NCI-H510A (cell line): ENCODE measurements at regions not wholly inside any gene's neighbourhood (a gene's known extent, or its start where the extent isn't known, plus 50 kb on each side); places are given as distances from the start of the nearest gene placed in this dataset.
"Not testable (repeated sequence)": the region's sequence is repeated elsewhere in the genome, so short reads cannot be mapped to it uniquely, and the experiment has no call there.

ENCODE experiments used
- DNase-seq: peaks from one replicate; lab custom pipeline; 2025; lab: John Stamatoyannopoulos, UW

- no peak for DNase-seq
Observed at GRCh38 chrX:9345957-9346356, 118.9 kb upstream of the TBL1X start.

- no peak for DNase-seq
Observed at GRCh38 chrX:9349572-9350494, 115.0 kb upstream of the TBL1X start.

- DNase-seq: no peak
Observed at GRCh38 chrX:9351126-9351525, 113.7 kb upstream of the TBL1X start.

- no peak for DNase-seq
Observed at GRCh38 chrX:9352243-9352642, 112.6 kb upstream of the TBL1X start.

- DNase-seq: no peak
Observed at GRCh38 chrX:9352694-9353411, 112.0 kb upstream of the TBL1X start.

- DNase-seq: no peak
Observed at GRCh38 chrX:9354918-9355317, 109.9 kb upstream of the TBL1X start.

- DNase-seq: no peak
Observed at GRCh38 chrX:9355739-9356138, 109.1 kb upstream of the TBL1X start.

GRCh38 chrX:9356846-9357245 is 108.0 kb upstream of the TBL1X start:
- DNase-seq: no peak

GRCh38 chrX:9357518-9358114 is 107.2 kb upstream of the TBL1X start:
- DNase-seq: no peak

GRCh38 chrX:9362363-9362928 is 102.4 kb upstream of the TBL1X start:
- DNase-seq: no peak

- no peak for DNase-seq
Observed at GRCh38 chrX:9367421-9367820, 97.4 kb upstream of the TBL1X start.

- DNase-seq: no peak
Observed at GRCh38 chrX:9368262-9368661, 96.6 kb upstream of the TBL1X start.

GRCh38 chrX:9369802-9370291 is 95.0 kb upstream of the TBL1X start:
- no peak for DNase-seq

- DNase-seq: no peak
Observed at GRCh38 chrX:9370893-9371292, 94.0 kb upstream of the TBL1X start.

GRCh38 chrX:9372866-9373265 is 92.0 kb upstream of the TBL1X start:
- no peak for DNase-seq

GRCh38 chrX:9373789-9374188 is 91.1 kb upstream of the TBL1X start:
- DNase-seq: no peak

GRCh38 chrX:9374555-9374954 is 90.3 kb upstream of the TBL1X start:
- no peak for DNase-seq

- no peak for DNase-seq
Observed at GRCh38 chrX:9376111-9376510, 88.7 kb upstream of the TBL1X start.

- DNase-seq: not testable (repeated sequence)
Observed at GRCh38 chrX:9377216-9377615, 87.6 kb upstream of the TBL1X start.

- no peak for DNase-seq
Observed at GRCh38 chrX:9378980-9379696, 85.7 kb upstream of the TBL1X start.

GRCh38 chrX:9379697-9380551 is 84.9 kb upstream of the TBL1X start:
- no peak for DNase-seq
